ENCODE measurements at regions not wholly inside any gene's neighbourhood (a gene's known extent, or its start where the extent isn't known, plus 50 kb on each side); places are given as distances from the start of the nearest gene placed in this dataset.

DNA sequence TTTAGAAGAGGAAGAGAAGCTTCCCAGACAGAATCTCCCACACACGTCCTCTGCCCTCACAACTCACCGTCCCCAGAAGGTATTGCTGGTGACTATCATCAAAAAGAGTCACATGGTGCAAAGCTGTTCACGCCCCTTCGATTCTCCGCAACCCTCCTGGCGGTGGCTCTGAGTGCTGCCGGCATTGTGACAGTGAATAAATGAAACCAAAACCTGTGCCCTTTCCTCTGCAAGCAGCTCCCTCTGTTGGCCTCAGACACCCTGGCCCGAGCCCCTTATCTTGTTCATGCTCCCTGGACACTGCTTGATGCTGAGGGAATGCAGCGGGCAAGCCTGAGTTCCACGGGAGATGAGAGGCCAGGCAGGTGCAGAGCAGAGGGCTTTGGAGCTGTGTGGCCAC, 510.3 kb downstream of the NPHP4 start (continued):
- TF ChIP-seq GTF2I (CRISPR knock-in tag; conservative IDR thresholded peaks at IDR 0.05) (no peak), FOXK1 (CRISPR knock-in tag; IDR thresholded peaks at IDR 0.05) (no peak)

DNA sequence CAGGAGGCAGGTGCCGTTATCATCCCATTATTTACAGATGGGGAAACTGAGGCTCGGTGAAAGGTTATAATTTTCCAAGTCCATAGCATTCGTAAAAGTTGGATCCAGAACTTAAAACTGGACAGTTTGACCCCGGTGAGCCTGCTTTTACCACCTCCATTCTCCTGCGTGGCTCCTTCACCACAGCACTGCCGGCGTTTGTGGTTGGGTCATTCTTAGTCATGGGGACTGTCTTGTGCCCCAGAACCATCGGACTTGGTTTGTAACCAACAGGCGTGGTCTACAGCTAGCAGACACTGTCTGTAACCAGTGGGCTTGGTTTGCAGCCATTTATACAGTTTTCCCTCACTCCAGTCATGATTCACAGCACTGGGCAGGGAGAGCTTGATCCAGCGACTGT, 511.3 kb downstream of the NPHP4 start:
- ATAC-seq (no peak), DNase-seq (ENCODE audit: low spot score) (no peak)
- Mint-ChIP-seq H3K9me3 (peaks cover 83% of the 10 kb centered on the region), H3K4me3 (no peak overlapping the region), H3K27me3 (ENCODE audit: low read depth) (peaks cover 20% of the 10 kb centered on the region), H3K27ac (no peak overlapping the region), H3K36me3 (peaks cover 79% of the 10 kb centered on the region), H3K4me1 (no peaks in the 10 kb centered on the region)
- POLR2A ChIA-PET: no interaction called here
- TF ChIP-seq, protein P1, sequence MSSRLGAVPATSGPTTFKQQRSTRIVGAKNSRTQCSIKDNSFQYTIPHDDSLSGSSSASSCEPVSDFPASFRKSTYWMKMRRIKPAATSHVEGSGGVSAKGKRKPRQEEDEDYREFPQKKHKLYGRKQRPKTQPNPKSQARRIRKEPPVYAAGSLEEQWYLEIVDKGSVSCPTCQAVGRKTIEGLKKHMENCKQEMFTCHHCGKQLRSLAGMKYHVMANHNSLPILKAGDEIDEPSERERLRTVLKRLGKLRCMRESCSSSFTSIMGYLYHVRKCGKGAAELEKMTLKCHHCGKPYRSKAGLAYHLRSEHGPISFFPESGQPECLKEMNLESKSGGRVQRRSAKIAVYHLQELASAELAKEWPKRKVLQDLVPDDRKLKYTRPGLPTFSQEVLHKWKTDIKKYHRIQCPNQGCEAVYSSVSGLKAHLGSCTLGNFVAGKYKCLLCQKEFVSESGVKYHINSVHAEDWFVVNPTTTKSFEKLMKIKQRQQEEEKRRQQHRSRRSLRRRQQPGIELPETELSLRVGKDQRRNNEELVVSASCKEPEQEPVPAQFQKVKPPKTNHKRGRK (CRISPR knock-in tag; IDR thresholded peaks at IDR 0.05; ENCODE audit: borderline replicate concordance): no peak
- TF ChIP-seq GTF2I (CRISPR knock-in tag; conservative IDR thresholded peaks at IDR 0.05) (no peak), JAZF1 (CRISPR knock-in tag; IDR thresholded peaks at IDR 0.05) (no peak)
- TF ChIP-seq, protein P2, sequence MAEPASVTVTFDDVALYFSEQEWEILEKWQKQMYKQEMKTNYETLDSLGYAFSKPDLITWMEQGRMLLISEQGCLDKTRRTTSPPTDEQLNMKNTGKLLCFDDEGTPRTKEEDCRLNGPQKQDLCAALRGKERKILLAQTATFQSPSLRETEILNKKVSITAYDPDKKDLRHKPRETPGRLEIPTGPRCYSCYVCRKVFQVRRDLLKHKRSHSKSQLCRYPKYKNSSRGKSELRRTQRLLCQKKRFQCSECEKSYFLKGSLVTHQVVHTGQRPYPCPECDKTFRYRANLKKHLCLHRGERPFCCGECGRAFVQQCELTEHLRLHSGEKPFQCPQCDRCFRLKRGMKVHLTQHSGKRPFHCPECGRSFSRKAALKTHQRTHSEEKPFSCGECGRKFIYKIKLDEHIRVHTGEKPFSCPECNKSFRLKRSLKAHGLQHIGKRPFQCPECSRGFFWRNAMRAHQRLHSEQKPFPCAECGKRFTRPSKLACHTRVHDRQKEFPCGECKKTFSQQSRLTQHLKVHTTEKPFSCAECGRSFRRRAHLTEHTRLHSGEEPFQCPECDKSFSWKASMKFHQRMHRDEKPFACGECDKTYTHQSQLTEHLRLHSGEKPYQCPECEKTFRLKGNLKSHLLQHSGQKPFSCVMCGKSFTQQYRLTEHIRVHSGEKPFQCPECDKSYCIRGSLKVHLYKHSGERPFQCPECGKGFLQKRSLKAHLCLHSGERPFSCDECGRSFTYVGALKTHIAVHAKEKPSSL (CRISPR knock-in tag; conservative IDR thresholded peaks at IDR 0.05): no peak
- CTCF ChIA-PET: no interaction called here

DNA sequence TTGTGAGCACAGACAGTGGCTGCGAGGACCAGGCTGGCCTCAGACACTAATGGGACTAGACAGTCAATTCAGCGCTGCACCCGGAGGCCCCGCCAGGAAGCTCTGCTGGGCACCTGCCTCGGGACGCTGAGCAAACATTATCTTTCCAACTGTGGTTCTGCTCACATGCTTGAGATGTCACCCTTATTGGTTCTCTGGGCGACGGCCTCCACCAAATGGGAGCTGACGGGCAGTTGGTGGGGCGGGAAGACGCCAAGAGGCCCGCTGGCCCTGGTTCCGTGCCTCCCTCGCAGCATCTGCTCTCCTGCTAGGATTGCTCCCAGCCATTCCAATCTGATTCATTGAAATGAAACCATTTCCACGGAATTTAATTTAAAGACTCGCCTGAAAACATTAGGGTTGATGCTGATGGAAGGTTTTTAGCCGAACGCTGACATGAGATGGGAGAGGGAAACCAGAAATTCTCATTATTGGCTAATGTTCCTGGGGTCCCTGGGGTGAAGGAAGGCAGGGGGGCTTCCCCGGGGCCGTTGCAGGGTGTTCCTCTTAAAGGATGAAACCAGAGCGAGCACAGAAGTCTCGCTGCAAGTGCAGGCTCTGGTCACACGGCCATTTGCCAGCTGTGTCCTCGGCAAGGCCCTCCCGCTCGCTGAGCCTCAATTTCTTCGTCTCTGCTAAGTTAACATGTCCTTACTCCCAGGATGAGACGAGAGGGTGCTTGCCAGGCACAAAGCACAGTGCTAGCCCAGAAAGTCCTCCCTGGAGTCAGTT, 512.2 kb downstream of the NPHP4 start:
- CTCF ChIA-PET: no interaction called here
- DNase-seq (ENCODE audit: low spot score) (no peak), ATAC-seq (no peak)
- POLR2A ChIA-PET: no interaction called here
- Mint-ChIP-seq H3K4me3 (no peak overlapping the region), H3K36me3 (peaks cover 77% of the 10 kb centered on the region), H3K9me3 (peaks cover 83% of the 10 kb centered on the region), H3K4me1 (no peaks in the 10 kb centered on the region), H3K27ac (no peak overlapping the region), H3K27me3 (ENCODE audit: low read depth) (peaks cover 20% of the 10 kb centered on the region)
- TF ChIP-seq, protein P3, sequence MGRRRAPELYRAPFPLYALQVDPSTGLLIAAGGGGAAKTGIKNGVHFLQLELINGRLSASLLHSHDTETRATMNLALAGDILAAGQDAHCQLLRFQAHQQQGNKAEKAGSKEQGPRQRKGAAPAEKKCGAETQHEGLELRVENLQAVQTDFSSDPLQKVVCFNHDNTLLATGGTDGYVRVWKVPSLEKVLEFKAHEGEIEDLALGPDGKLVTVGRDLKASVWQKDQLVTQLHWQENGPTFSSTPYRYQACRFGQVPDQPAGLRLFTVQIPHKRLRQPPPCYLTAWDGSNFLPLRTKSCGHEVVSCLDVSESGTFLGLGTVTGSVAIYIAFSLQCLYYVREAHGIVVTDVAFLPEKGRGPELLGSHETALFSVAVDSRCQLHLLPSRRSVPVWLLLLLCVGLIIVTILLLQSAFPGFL (CRISPR knock-in tag; IDR thresholded peaks at IDR 0.05; ENCODE audit: borderline replicate concordance): no peak

DNA sequence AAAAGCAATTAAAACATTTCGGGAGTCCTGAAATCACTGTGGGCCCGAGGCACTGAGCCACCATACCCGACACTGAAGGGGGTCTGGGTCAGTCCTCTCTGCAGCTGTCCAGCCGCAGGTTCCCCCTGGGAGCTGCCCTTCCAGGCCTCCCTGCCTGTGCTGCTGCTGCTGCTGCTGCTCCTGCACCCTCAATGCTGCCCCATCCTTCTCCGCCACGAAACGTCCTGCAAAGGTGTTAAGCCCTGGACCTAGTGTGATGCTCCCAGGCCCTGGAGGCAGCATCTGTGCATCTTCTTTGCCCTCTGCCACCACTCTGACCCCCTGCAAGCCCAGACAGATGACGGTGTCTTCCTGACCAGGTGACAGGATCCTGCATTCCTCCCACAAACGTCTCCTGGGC, 513.3 kb downstream of the NPHP4 start:
- H3K4me3 Mint-ChIP-seq: no peak overlapping the region
- no peaks in the 10 kb centered on the region for H3K4me1 Mint-ChIP-seq
- TF ChIP-seq, protein P4, sequence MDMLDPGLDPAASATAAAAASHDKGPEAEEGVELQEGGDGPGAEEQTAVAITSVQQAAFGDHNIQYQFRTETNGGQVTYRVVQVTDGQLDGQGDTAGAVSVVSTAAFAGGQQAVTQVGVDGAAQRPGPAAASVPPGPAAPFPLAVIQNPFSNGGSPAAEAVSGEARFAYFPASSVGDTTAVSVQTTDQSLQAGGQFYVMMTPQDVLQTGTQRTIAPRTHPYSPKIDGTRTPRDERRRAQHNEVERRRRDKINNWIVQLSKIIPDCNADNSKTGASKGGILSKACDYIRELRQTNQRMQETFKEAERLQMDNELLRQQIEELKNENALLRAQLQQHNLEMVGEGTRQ (CRISPR knock-in tag; IDR thresholded peaks at IDR 0.05): no peak
- TF ChIP-seq SP1 (CRISPR knock-in tag; conservative IDR thresholded peaks at IDR 0.05): no peak
- no peak for TF ChIP-seq NFE2L1 (CRISPR knock-in tag; IDR thresholded peaks at IDR 0.05)
- no peak for TF ChIP-seq EMX1 (CRISPR knock-in tag; IDR thresholded peaks at IDR 0.05)
- ChIA-PET CTCF (no interaction called here), POLR2A (no interaction called here)
- H3K36me3 Mint-ChIP-seq: peaks cover 75% of the 10 kb centered on the region
- ATAC-seq (no peak), DNase-seq (ENCODE audit: low spot score) (no peak)
- H3K9me3 Mint-ChIP-seq: peaks cover 82% of the 10 kb centered on the region
- no peak overlapping the region for H3K27ac Mint-ChIP-seq
- H3K27me3 Mint-ChIP-seq (ENCODE audit: low read depth): peaks cover 15% of the 10 kb centered on the region

DNA sequence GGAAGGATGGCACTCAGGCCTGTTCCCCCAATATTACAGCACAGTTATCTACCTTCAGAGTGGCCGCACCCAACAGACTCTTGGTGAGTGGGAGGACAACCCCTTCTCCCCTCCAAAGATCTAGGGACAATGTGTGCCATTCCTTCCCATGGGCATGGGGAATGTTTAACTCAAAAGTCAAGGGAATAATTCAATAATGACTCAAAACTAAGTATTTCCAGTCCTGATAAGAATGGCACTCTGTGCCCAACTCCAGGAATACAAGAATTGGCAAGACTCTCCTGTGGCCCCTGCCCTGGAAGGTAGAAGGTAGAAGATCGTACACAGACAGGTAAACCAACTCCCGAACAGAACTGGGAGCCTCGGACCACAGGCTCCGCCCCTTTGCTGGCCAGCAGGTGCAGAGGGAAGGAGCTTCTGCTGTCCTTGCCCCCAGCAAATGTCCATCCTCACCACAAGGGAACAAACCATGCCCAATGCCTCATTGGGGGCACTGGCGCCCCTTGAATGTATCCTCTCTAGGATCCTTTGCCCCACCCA, 514.0 kb downstream of the NPHP4 start:
- Mint-ChIP-seq H3K9me3 (peaks cover 81% of the 10 kb centered on the region), H3K4me1 (no peaks in the 10 kb centered on the region), H3K27ac (no peak overlapping the region), H3K4me3 (no peak overlapping the region), H3K36me3 (peaks cover 71% of the 10 kb centered on the region), H3K27me3 (ENCODE audit: low read depth) (peaks cover 15% of the 10 kb centered on the region)
- DNase-seq (ENCODE audit: low spot score): no peak
- no peak for ATAC-seq
- CTCF ChIA-PET: no interaction called here
- POLR2A ChIA-PET: no interaction called here
- TF ChIP-seq TP53 (CRISPR knock-in tag; IDR thresholded peaks at IDR 0.05) (no peak), NFE2L1 (CRISPR knock-in tag; IDR thresholded peaks at IDR 0.05) (no peak), SP1 (CRISPR knock-in tag; conservative IDR thresholded peaks at IDR 0.05) (no peak), NR3C1 (CRISPR knock-in tag; conservative IDR thresholded peaks at IDR 0.05; ENCODE audit: low read depth) (no peak), ATF1 (CRISPR knock-in tag; IDR thresholded peaks at IDR 0.05) (no peak)
- TF ChIP-seq, protein P5, sequence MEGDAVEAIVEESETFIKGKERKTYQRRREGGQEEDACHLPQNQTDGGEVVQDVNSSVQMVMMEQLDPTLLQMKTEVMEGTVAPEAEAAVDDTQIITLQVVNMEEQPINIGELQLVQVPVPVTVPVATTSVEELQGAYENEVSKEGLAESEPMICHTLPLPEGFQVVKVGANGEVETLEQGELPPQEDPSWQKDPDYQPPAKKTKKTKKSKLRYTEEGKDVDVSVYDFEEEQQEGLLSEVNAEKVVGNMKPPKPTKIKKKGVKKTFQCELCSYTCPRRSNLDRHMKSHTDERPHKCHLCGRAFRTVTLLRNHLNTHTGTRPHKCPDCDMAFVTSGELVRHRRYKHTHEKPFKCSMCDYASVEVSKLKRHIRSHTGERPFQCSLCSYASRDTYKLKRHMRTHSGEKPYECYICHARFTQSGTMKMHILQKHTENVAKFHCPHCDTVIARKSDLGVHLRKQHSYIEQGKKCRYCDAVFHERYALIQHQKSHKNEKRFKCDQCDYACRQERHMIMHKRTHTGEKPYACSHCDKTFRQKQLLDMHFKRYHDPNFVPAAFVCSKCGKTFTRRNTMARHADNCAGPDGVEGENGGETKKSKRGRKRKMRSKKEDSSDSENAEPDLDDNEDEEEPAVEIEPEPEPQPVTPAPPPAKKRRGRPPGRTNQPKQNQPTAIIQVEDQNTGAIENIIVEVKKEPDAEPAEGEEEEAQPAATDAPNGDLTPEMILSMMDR (IDR thresholded peaks at IDR 0.05): no peak
- TF ChIP-seq, protein P6, sequence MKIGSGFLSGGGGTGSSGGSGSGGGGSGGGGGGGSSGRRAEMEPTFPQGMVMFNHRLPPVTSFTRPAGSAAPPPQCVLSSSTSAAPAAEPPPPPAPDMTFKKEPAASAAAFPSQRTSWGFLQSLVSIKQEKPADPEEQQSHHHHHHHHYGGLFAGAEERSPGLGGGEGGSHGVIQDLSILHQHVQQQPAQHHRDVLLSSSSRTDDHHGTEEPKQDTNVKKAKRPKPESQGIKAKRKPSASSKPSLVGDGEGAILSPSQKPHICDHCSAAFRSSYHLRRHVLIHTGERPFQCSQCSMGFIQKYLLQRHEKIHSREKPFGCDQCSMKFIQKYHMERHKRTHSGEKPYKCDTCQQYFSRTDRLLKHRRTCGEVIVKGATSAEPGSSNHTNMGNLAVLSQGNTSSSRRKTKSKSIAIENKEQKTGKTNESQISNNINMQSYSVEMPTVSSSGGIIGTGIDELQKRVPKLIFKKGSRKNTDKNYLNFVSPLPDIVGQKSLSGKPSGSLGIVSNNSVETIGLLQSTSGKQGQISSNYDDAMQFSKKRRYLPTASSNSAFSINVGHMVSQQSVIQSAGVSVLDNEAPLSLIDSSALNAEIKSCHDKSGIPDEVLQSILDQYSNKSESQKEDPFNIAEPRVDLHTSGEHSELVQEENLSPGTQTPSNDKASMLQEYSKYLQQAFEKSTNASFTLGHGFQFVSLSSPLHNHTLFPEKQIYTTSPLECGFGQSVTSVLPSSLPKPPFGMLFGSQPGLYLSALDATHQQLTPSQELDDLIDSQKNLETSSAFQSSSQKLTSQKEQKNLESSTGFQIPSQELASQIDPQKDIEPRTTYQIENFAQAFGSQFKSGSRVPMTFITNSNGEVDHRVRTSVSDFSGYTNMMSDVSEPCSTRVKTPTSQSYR (CRISPR knock-in tag; IDR thresholded peaks at IDR 0.05): no peak

All from WTC11 (cell line).